HG02943 (cell line): ENCODE measurements at regions not wholly inside any gene's neighbourhood (a gene's known extent, or its start where the extent isn't known, plus 50 kb on each side); places are given as distances from the start of the nearest gene placed in this dataset.

Experiments used
- ATAC-seq: cut with Tn5 transposase; IDR thresholded peaks from one replicate; pipeline ENCODE4 v1.9.1; 2021; ENCODE audit warnings: mild to moderate bottlenecking, low read depth, moderate library complexity; ENCODE audit not compliant: unreplicated experiment

DNA sequence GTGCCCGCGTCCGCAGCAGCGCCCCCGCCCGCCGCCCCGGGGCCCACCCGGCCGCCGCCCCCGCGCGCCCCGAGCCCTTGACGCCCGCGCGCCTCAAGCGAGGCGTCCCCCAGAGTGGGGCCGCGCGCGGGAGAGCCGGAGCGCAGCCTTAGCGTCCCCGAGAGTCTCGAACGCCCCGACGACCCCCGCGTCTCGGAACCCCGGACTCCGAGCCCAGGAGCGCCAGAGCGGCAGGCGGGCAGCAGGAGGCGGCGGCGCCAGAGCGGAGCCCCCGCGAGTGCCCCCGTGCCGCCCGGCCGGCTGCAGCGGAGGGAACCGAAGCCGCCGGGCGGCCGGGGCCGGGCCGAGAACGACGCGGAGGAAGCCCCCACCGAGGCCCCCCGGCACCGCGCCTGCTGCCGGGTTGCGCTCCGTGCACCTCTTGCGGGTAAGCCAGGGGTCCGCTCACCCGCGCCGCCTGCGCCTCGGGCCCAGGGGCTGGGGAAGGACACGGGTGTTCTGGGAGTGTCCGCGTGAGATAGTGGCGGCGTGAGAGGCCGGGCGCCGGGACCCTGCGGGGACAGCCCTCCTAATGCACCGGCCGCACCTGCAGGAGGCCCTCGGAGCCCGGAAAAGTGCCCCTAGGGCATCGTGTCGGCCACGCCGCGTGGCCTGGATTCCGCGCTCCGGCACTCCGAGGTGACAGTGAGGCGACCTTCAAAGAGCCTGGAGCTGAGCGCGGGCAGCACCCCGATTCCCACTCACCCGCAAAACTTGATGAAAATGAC, 52.0 kb upstream of the ULK4 start:
- ATAC-seq: peak; percentile 15

DNA sequence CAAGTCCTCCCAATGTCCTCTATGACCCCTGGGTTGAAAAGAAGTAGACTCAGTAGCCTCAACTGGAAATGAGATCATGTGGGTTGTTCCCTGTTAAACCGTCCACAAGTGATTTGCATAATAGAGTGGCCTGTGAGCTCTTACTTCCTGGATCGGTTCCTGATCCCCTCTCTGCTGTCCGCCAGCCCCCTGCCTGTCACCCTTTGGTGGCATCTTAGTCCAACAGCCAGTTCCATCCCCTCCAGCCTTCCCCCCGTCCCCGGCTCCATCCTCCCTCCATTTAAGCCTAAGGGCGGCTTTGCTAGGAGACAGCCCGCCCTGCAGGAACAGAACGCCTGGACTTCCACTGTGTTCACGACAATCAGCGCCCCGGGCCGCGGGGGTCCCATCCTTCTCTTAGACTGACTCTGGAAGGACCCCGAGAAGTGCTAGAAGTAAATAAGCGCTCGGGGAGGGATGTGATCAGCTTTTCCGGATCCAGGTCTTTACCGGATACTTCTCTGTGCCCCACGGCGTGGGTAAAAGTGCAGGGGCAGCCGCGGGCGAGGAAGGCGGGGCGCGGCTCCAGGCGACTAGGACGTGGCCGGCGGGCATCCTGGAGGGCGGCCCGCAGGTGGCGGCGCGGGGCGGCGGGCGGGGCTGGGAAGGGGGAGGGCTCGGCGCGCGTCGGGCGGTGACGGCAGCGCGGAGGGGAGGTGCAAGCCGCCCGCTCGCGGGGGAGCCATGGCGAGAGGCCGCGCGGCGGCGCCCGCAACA, 51.2 kb upstream of the ULK4 start:
- ATAC-seq: peak; percentile 78

DNA sequence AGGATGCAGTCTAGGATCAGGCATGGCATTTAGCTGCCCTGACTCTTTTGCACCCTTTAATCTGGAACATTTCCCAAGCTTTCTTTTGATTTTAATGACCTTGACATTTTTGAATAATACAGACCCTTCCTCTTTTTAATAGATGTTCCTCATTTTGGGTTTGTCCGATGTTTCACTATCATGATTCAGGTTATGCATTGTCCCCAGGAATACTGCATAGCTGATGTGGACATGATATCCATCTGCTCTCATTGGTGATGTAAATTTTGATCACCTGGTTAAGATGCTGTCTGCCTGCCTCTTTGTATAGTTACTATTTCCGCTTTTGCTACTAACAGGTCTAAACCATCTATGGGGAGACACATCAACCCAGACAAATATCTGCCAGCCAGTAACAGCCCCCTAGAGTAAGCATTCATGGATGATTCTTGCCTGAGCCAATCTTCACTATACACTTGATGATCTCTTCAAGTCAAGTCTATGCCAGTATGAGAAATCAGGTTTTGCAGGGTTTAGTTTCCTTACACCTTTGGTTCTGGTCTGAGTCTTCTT, 50.6 kb upstream of the ULK4 start:
- ATAC-seq: peak; percentile 31
